Neural cell (in vitro differentiated cells): ENCODE measurements at regions not wholly inside any gene's neighbourhood (a gene's known extent, or its start where the extent isn't known, plus 50 kb on each side); places are given as distances from the start of the nearest gene placed in this dataset.

Experiments used
- H2AFZ ChIP-seq: fragments of 200-600, 300-800 bp; sonication (generic), shearing (Covaris generic); 2 replicates; pipeline ENCODE4 v1.6.0; 2014; ENCODE audit warnings: low read depth, mild to moderate bottlenecking, antibody characterized with exemption, low read length, moderate library complexity
- H3F3A ChIP-seq: fragments of 200-600 bp; shearing (Covaris generic); 2 replicates; pipeline ENCODE4 v1.6.1; 2016; ENCODE audit warnings: mild to moderate bottlenecking, moderate library complexity, mixed read lengths, antibody characterized with exemption, low read length; ENCODE audit not compliant: insufficient read depth, poor library complexity, severe bottlenecking
- H3K27ac ChIP-seq: fragments of 200-600, 300-800 bp; sonication (generic), shearing (Covaris generic); 2 replicates; pipeline ENCODE4 v1.5.1; 2014; ENCODE audit warnings: mild to moderate bottlenecking, low read length, moderate library complexity
- H3K27me3 ChIP-seq: fragments of 300-800, 200-600 bp; sonication (generic), shearing (Covaris generic); 2 replicates; pipeline ENCODE4 v1.6.0; 2014; ENCODE audit warnings: mild to moderate bottlenecking, low read depth, low read length, moderate library complexity; ENCODE audit not compliant: insufficient read depth
- H3K36me3 ChIP-seq: fragments of 300-800, 200-600 bp; sonication (generic), shearing (Covaris generic); 2 replicates; pipeline ENCODE4 v1.5.1; 2014; ENCODE audit warnings: mild to moderate bottlenecking, antibody characterized with exemption, low read length, moderate library complexity; ENCODE audit not compliant: insufficient read depth
- H3K4me2 ChIP-seq: fragments of 300-800, 200-600 bp; sonication (generic), shearing (Covaris generic); 2 replicates; pipeline ENCODE4 v1.6.0; 2014; ENCODE audit warnings: mild to moderate bottlenecking, low read length
- H3K4me3 ChIP-seq: fragments of 300-800, 200-600 bp; sonication (generic), shearing (Covaris generic); 2 replicates; pipeline ENCODE4 v1.5.1; 2014; ENCODE audit warnings: mild to moderate bottlenecking, low read length, moderate library complexity
- H3K79me2 ChIP-seq: fragments of 200-600 bp; shearing (Covaris generic); replicated peaks from 2 replicates; pipeline ENCODE4 v1.6.0; 2014; ENCODE audit warnings: mild to moderate bottlenecking, low read length, moderate library complexity; ENCODE audit not compliant: insufficient read depth
- H3K9ac ChIP-seq: fragments of 300-800, 200-600 bp; sonication (generic), shearing (Covaris generic); 2 replicates; pipeline ENCODE4 v1.6.1; 2016; ENCODE audit warnings: mild to moderate bottlenecking, low read length, mixed read lengths
- H3K9me2 ChIP-seq: fragments of 200-600 bp; shearing (Covaris generic); 2 replicates; pipeline ENCODE4 v1.6.1; 2016; ENCODE audit warnings: mild to moderate bottlenecking, low read length, mixed read lengths; ENCODE audit not compliant: insufficient read depth
- H3K9me3 ChIP-seq: fragments of 200-600, 300-800 bp; sonication (generic), shearing (Covaris generic); 2 replicates; pipeline ENCODE4 v1.6.1; 2016; ENCODE audit warnings: mild to moderate bottlenecking, mixed run types, low read length, moderate library complexity, mixed read lengths
- H4K20me1 ChIP-seq: fragments of 200-600 bp; shearing (Covaris generic); 2 replicates; pipeline ENCODE4 v1.6.1; 2016; ENCODE audit warnings: mild to moderate bottlenecking, mixed run types; ENCODE audit not compliant: insufficient read depth
- CTCF ChIP-seq: fragments of 450-650 bp; IDR thresholded peaks from 2 replicates; pipeline ENCODE4 v1.5.1; 2014; ENCODE audit warnings: antibody characterized with exemption, mild to moderate bottlenecking, moderate library complexity; ENCODE audit not compliant: poor library complexity, severe bottlenecking
- EP300 ChIP-seq: fragments of 450-650 bp; conservative IDR thresholded peaks from 2 replicates; pipeline ENCODE4 v1.6.1; 2014; ENCODE audit warnings: antibody characterized with exemption, mild to moderate bottlenecking, moderate library complexity; ENCODE audit not compliant: poor library complexity, severe bottlenecking
- EZH2 ChIP-seq: fragments of 200-600, 300-800 bp; shearing (Covaris generic), sonication (generic); IDR thresholded peaks from 2 replicates; pipeline ENCODE4 v1.6.1; 2014; ENCODE audit warnings: antibody characterized with exemption, low read length, borderline replicate concordance, mild to moderate bottlenecking; ENCODE audit not compliant: insufficient read depth, poor library complexity, severe bottlenecking
- MXI1 ChIP-seq: fragments of 450-650 bp; conservative IDR thresholded peaks from 2 replicates; pipeline ENCODE4 v1.6.1; 2014; ENCODE audit warnings: antibody characterized with exemption, mild to moderate bottlenecking; ENCODE audit not compliant: poor library complexity, severe bottlenecking
- POLR2AphosphoS5 ChIP-seq: IDR thresholded peaks from 2 replicates; pipeline ENCODE4 v1.6.1; 2012
- RAD21 ChIP-seq: fragments of 450-650 bp; conservative IDR thresholded peaks from 2 replicates; pipeline ENCODE4 v1.6.1; 2014; ENCODE audit warnings: antibody characterized with exemption, mild to moderate bottlenecking, moderate library complexity
- REST ChIP-seq: IDR thresholded peaks from 2 replicates; pipeline ENCODE4 v1.6.1; 2012; ENCODE audit warnings: borderline replicate concordance
- SMC3 ChIP-seq: fragments of 450-650 bp; conservative IDR thresholded peaks from 2 replicates; pipeline ENCODE4 v1.6.1; 2014; ENCODE audit warnings: antibody characterized with exemption, mild to moderate bottlenecking, moderate library complexity; ENCODE audit not compliant: poor library complexity
- TAF1 ChIP-seq: IDR thresholded peaks from 2 replicates; pipeline ENCODE4 v1.6.1; 2012; ENCODE audit warnings: low read depth

DNA sequence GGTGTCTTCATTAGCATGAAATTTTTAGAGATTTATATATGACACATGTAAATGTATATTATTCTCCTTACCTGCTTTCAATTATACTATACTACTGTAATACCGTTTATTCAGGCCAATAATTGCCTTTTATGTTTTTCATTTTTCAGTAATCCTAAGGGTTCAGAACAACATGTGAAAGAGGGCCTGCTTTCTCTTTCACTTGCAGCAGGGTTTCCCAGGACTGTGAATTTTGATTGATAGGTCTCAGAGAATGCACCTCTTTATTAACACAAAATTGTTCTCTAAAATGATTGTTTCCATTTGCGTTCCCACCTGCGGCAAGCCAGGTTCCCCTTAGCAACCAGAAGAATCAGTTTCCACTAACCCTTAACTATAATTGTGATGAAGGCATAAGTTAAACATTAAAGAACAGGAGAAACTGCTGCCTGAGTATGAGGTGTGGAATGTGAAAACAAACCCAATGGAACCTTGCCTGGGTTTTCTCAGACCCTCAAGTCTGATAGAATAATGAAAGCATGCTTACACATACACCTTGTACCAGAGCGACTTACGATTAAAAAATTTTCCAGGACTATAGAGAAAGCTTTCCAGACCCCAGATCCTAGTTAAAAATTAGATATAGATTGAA is 1591.2 kb upstream of the LRRTM1 start:
- Histone ChIP-seq H3K9me3 (no peaks in the 10 kb centered on the region), H2AFZ (no peak overlapping the region), H3K4me3 (no peak overlapping the region), H3F3A (no peaks in the 10 kb centered on the region), H3K79me2 (no peaks in the 10 kb centered on the region), H3K9ac (no peak overlapping the region), H4K20me1 (no peaks in the 10 kb centered on the region), H3K27ac (no peak overlapping the region), H3K4me2 (no peak overlapping the region), H3K27me3 (no peaks in the 10 kb centered on the region), H3K36me3 (no peaks in the 10 kb centered on the region), H3K9me2 (no peaks in the 10 kb centered on the region)
- no peak for TF ChIP-seq MXI1
- TF ChIP-seq TAF1: no peak
- TF ChIP-seq SMC3: no peak
- TF ChIP-seq POLR2AphosphoS5: no peak
- no peak for TF ChIP-seq CTCF
- TF ChIP-seq RAD21: no peak
- no peak for TF ChIP-seq EP300
- TF ChIP-seq EZH2: no peak
- TF ChIP-seq REST: no peak

DNA sequence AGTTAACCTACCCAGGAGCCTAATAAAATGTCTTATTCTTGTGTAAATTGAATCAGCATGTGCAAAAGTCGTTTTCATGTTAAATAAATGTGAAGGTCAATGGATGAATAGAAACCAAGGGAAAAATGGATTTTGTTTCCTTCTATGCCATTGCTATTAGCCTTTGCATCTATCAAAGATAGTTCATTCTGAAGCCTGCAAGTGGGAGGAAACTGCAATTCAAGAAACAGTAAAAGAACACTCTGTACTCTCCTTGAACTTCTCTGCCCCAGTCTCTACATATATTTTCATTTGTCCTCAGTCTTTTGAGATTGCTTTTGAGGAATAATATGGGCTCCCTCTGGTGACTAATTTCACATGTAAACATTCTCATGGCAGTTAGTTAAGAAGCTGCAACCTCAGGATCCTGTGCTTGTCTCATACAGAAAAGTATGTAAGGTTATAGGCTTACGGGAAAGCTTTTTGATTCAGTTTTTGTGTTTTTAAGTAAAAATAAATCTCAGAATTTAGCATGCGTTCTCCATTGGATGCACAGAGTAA is 1590.0 kb upstream of the LRRTM1 start:
- no peak overlapping the region for H3K27ac ChIP-seq
- no peaks in the 10 kb centered on the region for H3K27me3 ChIP-seq
- no peak overlapping the region for H3K9ac ChIP-seq
- H3K36me3 ChIP-seq: no peaks in the 10 kb centered on the region
- no peaks in the 10 kb centered on the region for H3K79me2 ChIP-seq
- H3K9me3 ChIP-seq: no peaks in the 10 kb centered on the region
- H3F3A ChIP-seq: no peaks in the 10 kb centered on the region
- no peak overlapping the region for H3K4me3 ChIP-seq
- TF ChIP-seq CTCF: peak; percentile 12
- TF ChIP-seq SMC3: no peak
- no peak for TF ChIP-seq MXI1
- no peak for TF ChIP-seq TAF1
- no peak for TF ChIP-seq POLR2AphosphoS5
- TF ChIP-seq EZH2: no peak
- H3K4me2 ChIP-seq: no peak overlapping the region
- H2AFZ ChIP-seq: no peak overlapping the region
- no peaks in the 10 kb centered on the region for H4K20me1 ChIP-seq
- no peaks in the 10 kb centered on the region for H3K9me2 ChIP-seq
